ENCODE measurements at regions not wholly inside any gene's neighbourhood (a gene's known extent, or its start where the extent isn't known, plus 50 kb on each side); places are given as distances from the start of the nearest gene placed in this dataset.

DNA sequence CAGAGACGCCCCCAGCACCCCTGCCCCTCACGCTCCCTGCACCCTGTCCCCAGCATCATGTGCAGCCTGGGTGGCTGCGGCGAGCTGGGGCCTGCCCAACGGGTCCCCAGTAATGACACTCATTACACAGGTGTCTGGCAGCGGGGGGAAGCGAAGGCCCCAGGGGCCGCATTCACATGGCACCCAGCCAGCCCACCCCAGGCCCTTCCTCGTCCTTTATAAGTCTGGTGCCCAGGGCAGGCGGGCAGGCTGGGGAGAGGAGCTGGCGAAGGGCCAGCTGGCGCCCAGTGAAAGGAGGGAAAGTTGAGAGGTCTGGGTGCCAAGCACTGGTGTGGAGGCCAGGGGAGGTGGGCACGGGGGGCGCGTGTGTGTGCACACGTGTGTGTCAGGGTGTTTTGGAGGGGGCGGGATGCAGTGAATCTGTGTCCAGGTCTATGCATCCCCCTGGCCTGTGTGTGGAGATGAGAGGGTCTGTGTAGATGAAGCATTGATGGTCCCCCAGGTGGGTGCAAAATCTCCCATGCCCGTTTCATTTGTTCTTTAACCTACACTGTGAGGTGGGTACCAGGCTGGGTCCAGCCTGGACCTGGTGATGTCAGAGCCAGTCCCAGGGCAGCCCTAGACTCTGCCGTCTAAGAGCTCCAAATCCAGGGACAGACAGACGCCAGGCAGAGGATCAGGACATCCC, 105.3 kb downstream of the CEBPB start:
- H3K4me1 ChIP-seq, result peaks cover 35% of the 10 kb centered on the region
- H3K36me3 ChIP-seq, result no peaks in the 10 kb centered on the region
- H3K27ac ChIP-seq (replicated peaks), result peak overlapping the region; percentile 12
- no peaks in the 10 kb centered on the region for H3K9me3 ChIP-seq (replicated peaks)
- intact Hi-C loops (cut with micrococcal nuclease), result no loop called here
- no peak for DNase-seq
- TF ChIP-seq, protein P1, sequence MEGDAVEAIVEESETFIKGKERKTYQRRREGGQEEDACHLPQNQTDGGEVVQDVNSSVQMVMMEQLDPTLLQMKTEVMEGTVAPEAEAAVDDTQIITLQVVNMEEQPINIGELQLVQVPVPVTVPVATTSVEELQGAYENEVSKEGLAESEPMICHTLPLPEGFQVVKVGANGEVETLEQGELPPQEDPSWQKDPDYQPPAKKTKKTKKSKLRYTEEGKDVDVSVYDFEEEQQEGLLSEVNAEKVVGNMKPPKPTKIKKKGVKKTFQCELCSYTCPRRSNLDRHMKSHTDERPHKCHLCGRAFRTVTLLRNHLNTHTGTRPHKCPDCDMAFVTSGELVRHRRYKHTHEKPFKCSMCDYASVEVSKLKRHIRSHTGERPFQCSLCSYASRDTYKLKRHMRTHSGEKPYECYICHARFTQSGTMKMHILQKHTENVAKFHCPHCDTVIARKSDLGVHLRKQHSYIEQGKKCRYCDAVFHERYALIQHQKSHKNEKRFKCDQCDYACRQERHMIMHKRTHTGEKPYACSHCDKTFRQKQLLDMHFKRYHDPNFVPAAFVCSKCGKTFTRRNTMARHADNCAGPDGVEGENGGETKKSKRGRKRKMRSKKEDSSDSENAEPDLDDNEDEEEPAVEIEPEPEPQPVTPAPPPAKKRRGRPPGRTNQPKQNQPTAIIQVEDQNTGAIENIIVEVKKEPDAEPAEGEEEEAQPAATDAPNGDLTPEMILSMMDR (IDR thresholded peaks at IDR 0.05; ENCODE audit: borderline replicate concordance), result no peak
- H3K27me3 ChIP-seq (ENCODE audit: low read depth), result no peaks in the 10 kb centered on the region
- H3K4me3 ChIP-seq, result no peak overlapping the region

DNA sequence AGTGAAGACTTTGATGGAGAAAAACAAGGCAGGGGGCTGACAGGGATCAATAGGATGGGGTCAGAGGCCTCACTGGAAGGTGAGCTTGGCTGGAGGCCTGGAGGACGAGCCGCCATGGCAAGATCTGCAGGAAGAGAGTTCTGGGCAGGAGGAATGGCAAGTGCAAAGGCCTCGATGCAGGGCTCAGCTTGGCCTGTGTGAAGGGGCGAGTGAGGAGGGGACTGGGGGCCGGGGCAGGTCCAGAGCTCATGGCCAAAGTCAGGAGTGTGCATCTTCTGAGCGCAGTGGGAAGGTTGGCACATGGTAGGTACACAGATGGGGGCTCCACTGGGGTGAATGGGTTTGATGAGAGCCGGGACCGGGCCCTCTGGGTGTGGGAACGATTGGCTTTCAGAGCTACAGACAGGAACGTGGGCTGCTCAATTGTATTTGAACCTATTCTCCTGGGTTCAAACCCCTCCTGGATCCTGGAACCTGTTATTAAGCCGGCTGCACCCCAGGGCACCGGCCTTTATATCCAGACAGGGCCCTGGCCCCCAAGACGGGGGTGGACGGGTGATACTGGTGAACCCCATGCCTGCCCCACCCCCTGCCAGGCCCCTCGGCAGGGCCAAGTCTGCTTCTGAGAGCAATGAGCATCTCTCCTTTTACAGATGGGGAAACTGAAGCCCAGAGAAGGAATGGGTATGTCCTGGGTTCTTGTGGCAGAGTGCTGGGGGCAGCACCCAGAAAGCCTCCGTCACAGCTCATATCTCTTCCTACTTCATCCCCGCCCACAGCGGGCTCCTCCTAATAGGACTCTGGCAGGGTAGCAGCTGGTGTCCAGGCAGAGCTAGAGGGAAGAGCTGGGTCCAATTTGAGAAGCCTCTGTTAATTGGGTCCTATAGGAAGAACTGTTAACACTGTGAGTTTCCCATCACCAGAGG, 106.1 kb downstream of the CEBPB start:
- intact Hi-C loops (cut with micrococcal nuclease), result no loop called here
- Histone ChIP-seq H3K4me1 (peaks cover 30% of the 10 kb centered on the region), H3K27me3 (ENCODE audit: low read depth) (no peaks in the 10 kb centered on the region), H3K4me3 (no peak overlapping the region), H3K9me3 (replicated peaks) (no peaks in the 10 kb centered on the region), H3K27ac (replicated peaks) (peak overlapping the region; percentile 51), H3K36me3 (no peaks in the 10 kb centered on the region)
- no peak for DNase-seq
- TF ChIP-seq, protein P1 (IDR thresholded peaks at IDR 0.05; ENCODE audit: borderline replicate concordance), result no peak

DNA sequence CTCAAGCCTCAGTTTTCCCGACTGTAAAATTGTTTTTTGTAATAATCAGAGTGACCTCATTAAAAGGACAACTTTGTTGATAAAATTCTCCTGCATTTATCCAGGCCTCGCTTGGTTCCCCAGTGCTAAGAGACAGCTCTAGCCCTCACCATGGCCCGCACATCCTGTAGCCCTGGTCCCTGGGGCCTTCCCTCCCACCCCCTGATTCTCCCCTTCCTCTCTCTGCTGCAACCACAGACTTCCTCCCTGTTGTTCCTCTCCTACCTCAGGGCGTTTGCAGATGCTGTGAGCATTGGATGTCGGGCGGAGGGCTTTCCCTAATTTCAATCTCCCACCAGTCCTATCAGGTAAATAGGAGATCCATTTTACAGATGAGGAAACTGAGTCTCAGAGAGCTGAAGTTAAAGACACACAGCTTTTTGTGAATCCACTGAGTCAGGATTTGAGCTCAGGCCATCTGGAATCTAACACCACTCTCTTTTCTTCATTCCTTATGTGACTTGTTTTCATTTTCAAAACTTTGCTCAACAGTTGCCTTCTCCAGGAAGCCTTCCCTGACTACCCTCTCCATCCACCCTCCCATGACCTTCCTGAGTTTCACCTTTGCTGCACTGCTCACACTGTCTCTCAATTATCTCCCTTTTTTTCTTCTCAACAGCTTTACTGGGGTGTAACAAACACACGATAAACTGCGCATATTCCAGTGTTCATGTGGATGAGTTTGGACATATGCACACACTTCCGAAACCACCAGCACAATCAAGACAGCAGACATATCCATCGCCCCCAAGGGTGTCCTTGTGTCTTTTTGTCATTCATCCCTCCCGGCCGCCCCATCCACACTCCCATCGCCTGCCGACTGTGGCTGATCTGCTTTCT, 107.1 kb downstream of the CEBPB start:
- no peaks in the 10 kb centered on the region for H3K27me3 ChIP-seq (ENCODE audit: low read depth)
- no peak overlapping the region for H3K4me3 ChIP-seq
- intact Hi-C loops (cut with micrococcal nuclease), result no loop called here
- peak overlapping the region; percentile 51 for H3K27ac ChIP-seq (replicated peaks)
- DNase-seq, result no peak
- H3K9me3 ChIP-seq (replicated peaks), result no peaks in the 10 kb centered on the region
- H3K36me3 ChIP-seq, result no peaks in the 10 kb centered on the region
- peaks cover 30% of the 10 kb centered on the region for H3K4me1 ChIP-seq
- TF ChIP-seq, protein P1 (IDR thresholded peaks at IDR 0.05; ENCODE audit: borderline replicate concordance), result no peak

DNA sequence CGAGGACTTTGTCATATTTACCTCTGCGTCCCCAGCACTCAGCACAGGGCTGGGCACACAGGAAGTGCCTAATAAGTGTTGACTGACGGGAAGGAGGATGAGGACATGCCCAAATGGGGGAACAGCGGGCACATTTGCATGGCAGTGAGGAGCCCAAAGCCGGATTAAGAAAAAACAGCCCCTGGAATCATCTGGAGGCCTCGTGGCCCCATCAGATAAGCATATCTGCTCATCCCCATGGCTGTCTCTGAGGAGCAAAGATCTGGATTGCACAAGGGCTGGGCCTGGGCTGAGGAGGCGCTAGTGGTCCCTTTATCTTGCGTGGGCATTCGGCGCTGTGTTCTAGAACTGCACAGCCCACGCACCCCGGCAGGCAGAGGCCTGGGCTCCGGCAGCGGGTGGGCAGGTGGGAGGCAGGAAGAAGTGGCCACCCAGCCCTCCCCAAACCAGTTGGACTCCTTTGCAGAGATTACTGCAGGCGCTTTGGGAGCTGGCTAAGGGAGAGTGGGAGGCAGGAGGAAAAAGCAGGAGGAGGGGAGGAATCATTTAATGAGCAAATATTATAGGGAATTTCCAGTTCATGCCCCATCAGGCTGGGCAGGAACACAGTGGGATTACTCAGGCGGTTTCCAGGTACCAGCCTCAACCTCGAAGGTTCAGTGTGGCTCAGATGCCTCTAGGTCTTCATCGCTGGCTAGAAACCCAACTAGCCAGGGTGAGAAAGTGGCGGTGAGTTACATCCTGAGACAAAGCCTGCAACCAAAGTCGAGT, 108.1 kb downstream of the CEBPB start:
- H3K27ac ChIP-seq (replicated peaks), result no peak overlapping the region
- DNase-seq, result no peak
- no peak overlapping the region for H3K4me3 ChIP-seq
- H3K36me3 ChIP-seq, result no peaks in the 10 kb centered on the region
- TF ChIP-seq, protein P1 (IDR thresholded peaks at IDR 0.05; ENCODE audit: borderline replicate concordance), result no peak
- no peaks in the 10 kb centered on the region for H3K27me3 ChIP-seq (ENCODE audit: low read depth)
- peaks cover 34% of the 10 kb centered on the region for H3K4me1 ChIP-seq
- no peaks in the 10 kb centered on the region for H3K9me3 ChIP-seq (replicated peaks)
- intact Hi-C loops (cut with micrococcal nuclease), result no loop called here

DNA sequence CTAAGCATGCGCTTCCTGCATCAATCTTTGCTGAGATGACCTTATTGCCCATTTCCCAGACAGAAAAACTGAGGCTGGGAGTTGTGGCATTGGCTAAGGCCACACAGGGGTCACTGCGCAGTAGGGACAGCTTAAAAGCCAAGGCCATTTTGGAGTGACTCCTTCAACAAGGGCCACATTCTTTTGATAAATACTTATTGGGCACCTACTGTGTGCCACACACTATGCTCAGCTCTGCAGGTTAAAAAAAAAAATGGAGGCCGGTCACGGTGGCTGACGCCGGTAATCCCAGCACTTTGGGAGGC, 108.6 kb downstream of the CEBPB start:
- TF ChIP-seq, protein P1 (IDR thresholded peaks at IDR 0.05; ENCODE audit: borderline replicate concordance), result no peak
- Histone ChIP-seq H3K27me3 (ENCODE audit: low read depth) (no peaks in the 10 kb centered on the region), H3K36me3 (no peaks in the 10 kb centered on the region), H3K9me3 (replicated peaks) (no peaks in the 10 kb centered on the region), H3K4me3 (no peak overlapping the region), H3K27ac (replicated peaks) (no peak overlapping the region), H3K4me1 (peaks cover 39% of the 10 kb centered on the region)
- intact Hi-C loops (cut with micrococcal nuclease), result no loop called here
- DNase-seq, result no peak

All from left ventricle myocardium inferior (tissue), 1 donor.